ENCODE measurements at regions not wholly inside any gene's neighbourhood (a gene's known extent, or its start where the extent isn't known, plus 50 kb on each side); places are given as distances from the start of the nearest gene placed in this dataset.

DNA sequence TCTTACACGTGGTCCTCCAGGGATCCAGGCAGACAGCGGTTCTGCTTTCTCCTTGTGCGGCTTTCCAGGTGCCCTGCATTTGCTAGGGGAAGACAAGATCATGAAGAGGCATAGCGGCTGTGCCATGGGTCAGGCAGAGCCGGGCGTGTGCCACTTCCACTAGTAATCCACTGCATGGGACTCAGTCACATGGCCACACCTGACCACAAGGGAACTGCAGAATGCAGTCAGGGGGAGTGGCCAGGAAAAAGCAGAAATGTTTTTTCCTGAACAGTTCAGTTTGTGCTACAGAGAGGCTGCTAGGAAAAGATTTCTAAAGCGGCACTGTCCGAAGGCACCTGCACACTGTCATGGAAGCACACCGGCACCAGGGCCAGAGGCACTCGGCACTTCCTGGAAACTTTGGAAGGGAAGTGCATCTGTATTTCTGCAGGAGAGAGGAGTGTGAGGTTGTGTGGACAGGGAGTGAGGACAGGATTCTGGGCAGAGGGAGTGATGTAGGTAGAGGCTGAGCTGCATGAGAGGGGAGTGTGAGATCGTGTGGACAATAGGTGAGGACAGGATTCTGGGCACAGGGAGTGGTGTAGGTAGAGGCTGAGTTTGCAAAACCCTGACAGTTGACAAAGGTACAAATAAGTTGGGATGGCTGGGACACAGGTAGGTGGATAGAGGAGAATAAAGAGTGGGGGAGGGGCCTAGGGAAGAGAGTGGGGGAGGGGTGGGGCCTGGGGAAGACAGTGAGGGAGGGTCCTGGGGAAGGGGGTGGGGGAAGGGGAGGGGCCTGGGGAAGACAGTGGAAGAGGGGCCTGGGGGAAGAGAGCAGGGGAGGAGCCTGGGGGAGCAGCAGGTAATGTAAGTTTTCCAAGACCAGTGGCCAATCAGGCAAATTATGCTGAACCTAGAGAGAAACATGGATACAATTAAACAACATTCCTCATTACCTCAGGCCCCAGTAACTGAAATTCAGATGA is 1436.3 kb downstream of the TBC1D22A start:
- TF ChIP-seq CTCF (IDR thresholded peaks at IDR 0.05) = no peak
- no peak for TF ChIP-seq POLR2A (IDR thresholded peaks at IDR 0.05)
- no peak for TF ChIP-seq EP300 (IDR thresholded peaks at IDR 0.05)
- TF ChIP-seq POLR2AphosphoS5 (IDR thresholded peaks at IDR 0.05) = no peak
